ENCODE measurements at regions not wholly inside any gene's neighbourhood (a gene's known extent, or its start where the extent isn't known, plus 50 kb on each side); places are given as distances from the start of the nearest gene placed in this dataset.

DNA sequence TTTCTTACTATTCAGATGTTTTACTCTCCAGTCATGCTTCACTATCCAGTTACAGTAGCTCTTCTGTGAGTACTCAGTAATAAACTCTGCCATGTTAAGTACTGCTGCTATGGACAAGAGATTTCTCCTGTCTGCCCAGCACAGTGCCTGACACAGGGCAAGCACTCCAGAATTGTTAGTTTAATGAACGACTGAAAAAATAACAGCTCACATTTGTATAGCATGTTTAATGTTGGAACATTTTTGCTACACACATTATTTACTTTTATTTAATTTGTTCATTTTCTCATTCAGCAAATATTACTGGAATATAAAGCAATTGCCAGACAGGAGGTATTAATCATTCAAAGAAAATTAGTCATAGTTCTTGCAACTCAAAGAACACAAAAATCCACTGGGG lies 142.6 kb upstream of the HMGN3 start:
- no peak overlapping the region for H3K4me3 Mint-ChIP-seq
- H3K36me3 Mint-ChIP-seq (ENCODE audit: low read depth), result no peaks in the 10 kb centered on the region
- no peaks in the 10 kb centered on the region for H3K27me3 Mint-ChIP-seq (ENCODE audit: low read depth)
- peak overlapping the region in 1 of 3 experiments; percentile 95 for H3K27ac Mint-ChIP-seq
- TF ChIP-seq, protein P1, sequence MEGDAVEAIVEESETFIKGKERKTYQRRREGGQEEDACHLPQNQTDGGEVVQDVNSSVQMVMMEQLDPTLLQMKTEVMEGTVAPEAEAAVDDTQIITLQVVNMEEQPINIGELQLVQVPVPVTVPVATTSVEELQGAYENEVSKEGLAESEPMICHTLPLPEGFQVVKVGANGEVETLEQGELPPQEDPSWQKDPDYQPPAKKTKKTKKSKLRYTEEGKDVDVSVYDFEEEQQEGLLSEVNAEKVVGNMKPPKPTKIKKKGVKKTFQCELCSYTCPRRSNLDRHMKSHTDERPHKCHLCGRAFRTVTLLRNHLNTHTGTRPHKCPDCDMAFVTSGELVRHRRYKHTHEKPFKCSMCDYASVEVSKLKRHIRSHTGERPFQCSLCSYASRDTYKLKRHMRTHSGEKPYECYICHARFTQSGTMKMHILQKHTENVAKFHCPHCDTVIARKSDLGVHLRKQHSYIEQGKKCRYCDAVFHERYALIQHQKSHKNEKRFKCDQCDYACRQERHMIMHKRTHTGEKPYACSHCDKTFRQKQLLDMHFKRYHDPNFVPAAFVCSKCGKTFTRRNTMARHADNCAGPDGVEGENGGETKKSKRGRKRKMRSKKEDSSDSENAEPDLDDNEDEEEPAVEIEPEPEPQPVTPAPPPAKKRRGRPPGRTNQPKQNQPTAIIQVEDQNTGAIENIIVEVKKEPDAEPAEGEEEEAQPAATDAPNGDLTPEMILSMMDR (IDR thresholded peaks at IDR 0.05; ENCODE audit: unreplicated experiment in 3 of 3), result no peak
- H3K9me3 Mint-ChIP-seq, result no peaks in the 10 kb centered on the region
- H3K4me1 Mint-ChIP-seq, result peaks cover 20% of the 10 kb centered on the region

DNA sequence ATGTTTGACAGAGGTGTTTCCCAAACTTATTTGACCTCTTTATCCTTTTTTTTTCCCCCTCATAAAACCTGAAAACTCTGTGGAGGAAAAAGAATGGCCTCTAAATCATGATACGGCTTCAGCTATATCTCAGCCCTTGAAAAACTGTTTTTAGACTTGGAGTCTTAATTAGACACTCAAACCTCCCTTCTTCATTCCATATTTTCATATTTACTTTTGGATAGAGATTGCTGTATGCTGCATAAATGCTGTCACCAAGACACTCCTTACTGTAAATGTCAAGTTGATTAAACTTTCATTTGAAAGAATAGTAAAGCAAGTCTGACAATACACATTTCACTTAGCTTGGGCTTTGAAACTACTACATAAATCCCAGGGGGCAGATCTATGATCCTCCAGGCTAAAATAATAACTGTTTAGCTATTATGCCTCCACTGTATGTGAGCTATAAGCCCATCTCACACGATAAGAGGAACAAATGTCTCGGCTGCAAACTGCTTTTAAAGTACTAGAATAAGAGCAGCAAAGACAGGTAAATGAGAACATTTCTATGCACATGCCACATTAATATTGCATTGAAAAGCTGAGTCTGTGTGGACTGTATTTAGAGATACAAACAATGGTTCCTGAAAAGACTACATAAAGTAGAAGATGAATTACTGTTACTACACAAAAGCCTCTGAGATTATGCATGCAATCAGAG lies 141.3 kb upstream of the HMGN3 start:
- Mint-ChIP-seq H3K4me1 (peaks cover 20% of the 10 kb centered on the region), H3K9me3 (peaks cover 4% of the 10 kb centered on the region), H3K4me3 (no peak overlapping the region), H3K27ac (peak overlapping the region; percentile 65 to 88 (median 83)), H3K36me3 (ENCODE audit: low read depth) (no peaks in the 10 kb centered on the region), H3K27me3 (ENCODE audit: low read depth) (no peaks in the 10 kb centered on the region)
- TF ChIP-seq, protein P1 (IDR thresholded peaks at IDR 0.05; ENCODE audit: unreplicated experiment in 3 of 3), result no peak

DNA sequence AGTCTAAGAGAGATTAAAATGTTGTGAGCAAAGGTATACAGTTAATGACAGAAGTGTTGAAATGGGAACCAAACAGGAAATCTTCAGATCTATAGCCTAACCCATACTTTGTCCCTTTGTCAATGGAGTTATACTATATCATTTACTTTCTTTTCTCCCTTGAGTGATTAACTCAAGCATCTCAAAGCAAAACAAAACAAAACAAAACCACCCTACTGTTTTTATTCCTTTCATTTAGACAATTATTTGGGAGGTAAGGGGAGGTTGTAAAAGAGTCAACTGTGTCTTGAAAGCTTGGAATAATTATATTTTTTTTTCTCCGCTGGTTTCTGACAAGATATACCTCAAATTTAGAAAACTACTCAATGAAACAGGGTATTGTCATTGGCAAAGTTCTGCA lies 139.8 kb upstream of the HMGN3 start:
- Mint-ChIP-seq H3K27ac (no peak overlapping the region), H3K4me1 (peaks cover 20% of the 10 kb centered on the region), H3K27me3 (ENCODE audit: low read depth) (no peaks in the 10 kb centered on the region), H3K36me3 (ENCODE audit: low read depth) (no peaks in the 10 kb centered on the region), H3K9me3 (peaks cover 13% of the 10 kb centered on the region), H3K4me3 (no peak overlapping the region)
- TF ChIP-seq, protein P1 (IDR thresholded peaks at IDR 0.05; ENCODE audit: unreplicated experiment in 3 of 3), result no peak

DNA sequence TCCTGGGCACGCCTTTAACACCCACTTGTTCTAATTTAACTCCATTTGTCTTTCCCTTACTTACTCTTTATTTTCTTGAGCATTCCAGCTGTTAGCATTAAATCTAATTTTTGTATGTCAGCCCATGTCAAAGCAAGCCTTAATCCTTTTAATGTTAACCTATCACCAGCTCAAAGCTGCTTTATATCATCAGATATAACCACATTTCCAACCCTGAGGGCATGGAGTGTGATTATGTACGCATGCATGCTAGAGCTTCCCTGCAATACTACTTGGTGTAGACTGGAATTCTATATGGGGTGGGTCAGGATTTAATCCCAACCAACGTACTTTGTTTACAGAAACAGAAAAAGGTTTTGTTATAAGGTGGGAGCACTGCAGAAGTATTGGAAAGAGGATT lies 139.4 kb upstream of the HMGN3 start:
- Mint-ChIP-seq H3K4me3 (no peak overlapping the region), H3K27ac (no peak overlapping the region), H3K9me3 (peaks cover 15% of the 10 kb centered on the region), H3K27me3 (ENCODE audit: low read depth) (no peaks in the 10 kb centered on the region), H3K36me3 (ENCODE audit: low read depth) (no peaks in the 10 kb centered on the region), H3K4me1 (peaks cover 20% of the 10 kb centered on the region)
- TF ChIP-seq, protein P1 (IDR thresholded peaks at IDR 0.05; ENCODE audit: unreplicated experiment in 3 of 3), result no peak

DNA sequence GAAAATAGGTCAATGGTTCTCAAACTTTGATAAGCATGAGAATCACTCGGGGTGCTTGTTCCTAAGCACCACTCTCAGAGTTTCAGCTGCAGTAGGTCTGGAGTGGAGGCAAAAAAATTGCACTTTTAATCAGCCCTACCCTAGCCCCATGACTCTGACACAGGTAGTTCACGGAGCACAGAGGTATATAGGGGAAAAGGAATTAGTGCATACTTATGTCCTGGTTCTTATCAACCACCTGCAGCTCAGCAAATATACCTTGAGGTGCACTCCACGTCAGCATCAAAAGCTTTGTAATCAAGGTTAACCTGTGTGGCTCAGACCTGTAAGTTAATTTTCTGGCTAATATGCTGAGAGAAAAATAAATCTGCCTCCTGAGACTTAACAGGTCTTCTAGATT lies 138.8 kb upstream of the HMGN3 start:
- Mint-ChIP-seq H3K27me3 (ENCODE audit: low read depth) (no peaks in the 10 kb centered on the region), H3K9me3 (peaks cover 16% of the 10 kb centered on the region), H3K27ac (no peak overlapping the region), H3K4me1 (peaks cover 20% of the 10 kb centered on the region), H3K4me3 (no peak overlapping the region), H3K36me3 (ENCODE audit: low read depth) (no peaks in the 10 kb centered on the region)
- TF ChIP-seq, protein P1 (IDR thresholded peaks at IDR 0.05; ENCODE audit: unreplicated experiment in 3 of 3), result no peak

DNA sequence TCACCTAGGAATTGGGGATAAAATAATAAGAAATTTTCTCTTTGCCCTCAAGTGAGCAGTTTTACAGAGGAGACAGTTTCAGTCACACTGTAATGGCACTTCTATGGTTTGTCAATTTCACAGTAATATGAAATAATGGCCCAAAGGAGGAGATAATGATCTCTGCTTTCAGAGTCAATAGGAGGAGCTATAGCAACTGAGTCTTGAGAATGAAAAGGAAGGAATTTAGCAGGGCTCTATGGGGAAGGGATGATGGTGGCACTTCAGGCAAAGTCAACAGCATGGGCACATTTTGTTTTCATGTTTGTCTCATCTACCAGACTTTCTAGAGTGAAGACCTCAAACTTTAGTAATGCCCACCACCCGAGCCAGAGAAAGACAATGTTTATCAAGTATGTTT lies 138.3 kb upstream of the HMGN3 start:
- Mint-ChIP-seq H3K4me1 (peaks cover 18% of the 10 kb centered on the region), H3K27ac (no peak overlapping the region), H3K27me3 (ENCODE audit: low read depth) (no peaks in the 10 kb centered on the region), H3K36me3 (ENCODE audit: low read depth) (no peaks in the 10 kb centered on the region), H3K9me3 (peaks cover 16% of the 10 kb centered on the region), H3K4me3 (no peak overlapping the region)
- TF ChIP-seq, protein P1 (IDR thresholded peaks at IDR 0.05; ENCODE audit: unreplicated experiment in 3 of 3), result no peak

Data from nephron (organoid).